Activated naive CD8-positive, alpha-beta T cell treated with anti-CD3 and anti-CD28 coated beads, Interleukin-2, amount 10 ng/mL, durations not matched to agents 7 days and 5 days (primary cell): ENCODE measurements at regions not wholly inside any gene's neighbourhood (a gene's known extent, or its start where the extent isn't known, plus 50 kb on each side); places are given as distances from the start of the nearest gene placed in this dataset.

ENCODE experiments used
- ATAC-seq: fragments of 150-1000 bp; cut with Tn5 transposase; one replicate; pipeline ENCODE4 v1.10.0; 2021; ENCODE audit warnings: low read depth, moderate library complexity
- POLR2A ChIA-PET: fragments of 350-600 bp; sonication (Branson Sonifier 250); formaldehyde crosslinking; loops from one replicate; lab custom pipeline; 2021; ENCODE audit warnings: antibody characterized with exemption; lab: Charles Lee
- DNase-seq: peaks from one replicate; pipeline ENCODE4 v3.0.0; 2021
- H3K27ac Mint-ChIP-seq: one replicate; pipeline ENCODE4 v1.8.0; 2022; ENCODE audit warnings: mild to moderate bottlenecking, mixed read lengths
- H3K27me3 Mint-ChIP-seq: one replicate; pipeline ENCODE4 v1.8.0; 2022; ENCODE audit warnings: mild to moderate bottlenecking, moderate library complexity, mixed read lengths
- H3K36me3 Mint-ChIP-seq: one replicate; pipeline ENCODE4 v1.8.0; 2021; ENCODE audit warnings: mild to moderate bottlenecking, mixed read lengths
- H3K4me1 Mint-ChIP-seq: one replicate; pipeline ENCODE4 v1.8.0; 2021; ENCODE audit warnings: mixed read lengths
- H3K4me3 Mint-ChIP-seq: one replicate; pipeline ENCODE4 v1.8.0; 2022; ENCODE audit warnings: mild to moderate bottlenecking, moderate library complexity, mixed read lengths
- H3K9me3 Mint-ChIP-seq: one replicate; pipeline ENCODE4 v1.8.0; 2021; ENCODE audit warnings: mixed read lengths

GRCh38 chr10:126806498-126806897 lies 98.7 kb upstream of the DOCK1 start:
- Mint-ChIP-seq H3K36me3 (no peaks in the 10 kb centered on the region), H3K4me1 (no peaks in the 10 kb centered on the region), H3K9me3 (peaks cover 5% of the 10 kb centered on the region), H3K4me3 (no peak overlapping the region), H3K27ac (no peak overlapping the region), H3K27me3 (no peaks in the 10 kb centered on the region)
- no peak for DNase-seq
- POLR2A ChIA-PET, result no interaction called here
- no peak for ATAC-seq

GRCh38 chr10:126806991-126807702 lies 98.1 kb upstream of the DOCK1 start:
- no peak overlapping the region for H3K4me3 Mint-ChIP-seq

DNA sequence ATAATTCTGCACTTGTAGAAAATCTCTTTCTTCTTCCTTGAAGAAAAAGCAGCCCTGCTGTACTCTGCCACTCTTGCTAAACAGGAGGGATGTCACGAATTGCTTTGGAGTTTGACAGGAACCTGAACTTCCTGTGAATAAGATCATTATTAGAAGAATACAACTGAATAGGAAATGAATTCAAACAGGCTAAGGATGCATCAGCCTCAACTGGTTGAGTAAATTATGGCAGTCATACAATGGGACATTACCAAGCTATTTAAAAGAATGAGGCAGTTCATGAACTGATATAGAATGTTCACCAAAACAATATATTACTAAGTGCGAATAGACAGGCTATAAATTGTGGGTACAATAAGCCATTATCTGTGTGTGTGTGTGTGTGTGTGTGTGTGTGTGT lies 97.1 kb upstream of the DOCK1 start:
- no peak overlapping the region for H3K27ac Mint-ChIP-seq
- H3K4me1 Mint-ChIP-seq, result no peaks in the 10 kb centered on the region
- ATAC-seq (no peak), DNase-seq (no peak)
- no peaks in the 10 kb centered on the region for H3K36me3 Mint-ChIP-seq
- POLR2A ChIA-PET, result no interaction called here
- no peaks in the 10 kb centered on the region for H3K27me3 Mint-ChIP-seq
- peaks cover 5% of the 10 kb centered on the region for H3K9me3 Mint-ChIP-seq
- no peak overlapping the region for H3K4me3 Mint-ChIP-seq

More at GRCh38 chr10:126806991-126807702, 98.1 kb upstream of the DOCK1 start:
- H3K27me3 Mint-ChIP-seq, result no peaks in the 10 kb centered on the region
- POLR2A ChIA-PET, result no interaction called here
- H3K9me3 Mint-ChIP-seq, result peaks cover 5% of the 10 kb centered on the region
- no peaks in the 10 kb centered on the region for H3K36me3 Mint-ChIP-seq
- no peak for DNase-seq
- ATAC-seq, result no peak
- H3K27ac Mint-ChIP-seq, result no peak overlapping the region
- H3K4me1 Mint-ChIP-seq, result no peaks in the 10 kb centered on the region

- Mint-ChIP-seq H3K27ac (no peak overlapping the region), H3K4me1 (no peaks in the 10 kb centered on the region), H3K9me3 (peaks cover 5% of the 10 kb centered on the region), H3K27me3 (no peaks in the 10 kb centered on the region), H3K4me3 (no peak overlapping the region), H3K36me3 (no peaks in the 10 kb centered on the region)
- ATAC-seq, result no peak
- POLR2A ChIA-PET, result no interaction called here
- DNase-seq, result no peak
Measured at GRCh38 chr10:126813432-126813831, 91.8 kb upstream of the DOCK1 start.

GRCh38 chr10:126833542-126833941 lies 71.7 kb upstream of the DOCK1 start:
- POLR2A ChIA-PET, result no interaction called here
- DNase-seq, result no peak
- no peaks in the 10 kb centered on the region for H3K4me1 Mint-ChIP-seq
- no peaks in the 10 kb centered on the region for H3K36me3 Mint-ChIP-seq
- H3K27ac Mint-ChIP-seq, result no peak overlapping the region
- H3K4me3 Mint-ChIP-seq, result no peak overlapping the region
- H3K27me3 Mint-ChIP-seq, result no peaks in the 10 kb centered on the region
- ATAC-seq, result no peak
- peaks cover 2% of the 10 kb centered on the region for H3K9me3 Mint-ChIP-seq

DNA sequence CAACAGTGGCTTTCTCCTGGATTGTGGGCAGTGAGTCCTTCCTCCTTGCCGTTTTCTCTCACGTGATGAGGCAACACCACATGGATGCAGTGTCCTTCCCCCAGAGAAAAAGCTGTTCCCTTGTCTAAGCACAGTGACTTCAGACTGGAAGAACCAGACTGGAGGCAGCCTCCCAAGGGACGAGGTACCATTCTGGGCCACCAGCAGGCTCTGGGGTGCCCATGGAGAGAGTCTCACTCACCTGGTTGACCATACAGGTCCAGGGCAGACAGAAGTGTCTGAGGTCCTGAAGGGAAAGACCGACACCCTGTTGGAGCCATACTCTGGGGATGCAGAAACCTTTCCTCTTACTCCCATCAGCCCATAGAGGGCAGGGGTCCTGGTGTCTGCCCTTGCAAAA lies 69.2 kb upstream of the DOCK1 start:
- H3K4me1 Mint-ChIP-seq, result no peaks in the 10 kb centered on the region
- POLR2A ChIA-PET, result no interaction called here
- no peak for ATAC-seq
- no peaks in the 10 kb centered on the region for H3K9me3 Mint-ChIP-seq
- H3K36me3 Mint-ChIP-seq, result no peaks in the 10 kb centered on the region
- no peak overlapping the region for H3K4me3 Mint-ChIP-seq
- H3K27me3 Mint-ChIP-seq, result no peaks in the 10 kb centered on the region
- H3K27ac Mint-ChIP-seq, result no peak overlapping the region
- no peak for DNase-seq

DNA sequence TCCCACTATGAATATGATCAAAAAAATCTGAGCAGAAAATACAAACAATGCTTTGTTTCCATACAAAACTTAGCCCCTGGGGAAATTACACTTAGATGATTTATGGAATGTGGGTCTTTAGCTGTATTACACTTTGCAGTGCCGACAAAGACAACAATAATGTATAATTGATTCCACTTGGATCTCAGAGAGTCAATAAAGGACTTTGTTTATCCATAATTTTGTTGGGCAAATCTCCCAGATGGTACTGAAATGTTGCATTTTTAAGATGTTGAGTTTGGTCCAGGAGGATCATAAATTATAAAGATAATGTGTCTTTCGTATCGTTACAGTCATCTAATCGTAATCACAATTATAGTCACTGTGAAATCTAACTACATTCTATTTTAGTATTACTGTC lies 66.9 kb upstream of the DOCK1 start:
- ATAC-seq (no peak), DNase-seq (no peak)
- H3K27ac Mint-ChIP-seq, result no peak overlapping the region
- no peaks in the 10 kb centered on the region for H3K36me3 Mint-ChIP-seq
- H3K9me3 Mint-ChIP-seq, result no peaks in the 10 kb centered on the region
- H3K4me3 Mint-ChIP-seq, result no peak overlapping the region
- no peaks in the 10 kb centered on the region for H3K27me3 Mint-ChIP-seq
- POLR2A ChIA-PET, result no interaction called here
- H3K4me1 Mint-ChIP-seq, result no peaks in the 10 kb centered on the region

GRCh38 chr10:126839094-126839761 lies 66.0 kb upstream of the DOCK1 start:
- ATAC-seq (no peak), DNase-seq (no peak)
- POLR2A ChIA-PET, result no interaction called here
- Mint-ChIP-seq H3K4me3 (no peak overlapping the region), H3K9me3 (no peaks in the 10 kb centered on the region), H3K27me3 (no peaks in the 10 kb centered on the region), H3K36me3 (no peaks in the 10 kb centered on the region), H3K4me1 (no peaks in the 10 kb centered on the region), H3K27ac (no peak overlapping the region)

- Mint-ChIP-seq H3K9me3 (no peaks in the 10 kb centered on the region), H3K4me3 (no peak overlapping the region), H3K4me1 (no peaks in the 10 kb centered on the region), H3K27me3 (no peaks in the 10 kb centered on the region), H3K27ac (no peak overlapping the region), H3K36me3 (no peaks in the 10 kb centered on the region)
- POLR2A ChIA-PET, result no interaction called here
- DNase-seq (no peak), ATAC-seq (no peak)
Measured at GRCh38 chr10:126840576-126841135, 64.6 kb upstream of the DOCK1 start.

- H3K27ac Mint-ChIP-seq, result no peak overlapping the region
- ATAC-seq, result no peak
- H3K4me3 Mint-ChIP-seq, result no peak overlapping the region
- H3K4me1 Mint-ChIP-seq, result no peaks in the 10 kb centered on the region
- no peaks in the 10 kb centered on the region for H3K36me3 Mint-ChIP-seq
- no peaks in the 10 kb centered on the region for H3K27me3 Mint-ChIP-seq
- POLR2A ChIA-PET, result no interaction called here
- no peak for DNase-seq
- no peaks in the 10 kb centered on the region for H3K9me3 Mint-ChIP-seq
Measured at GRCh38 chr10:126841341-126841895, 63.8 kb upstream of the DOCK1 start.

- H3K9me3 Mint-ChIP-seq, result no peaks in the 10 kb centered on the region
- DNase-seq (no peak), ATAC-seq (no peak)
- POLR2A ChIA-PET, result no interaction called here
- no peak overlapping the region for H3K4me3 Mint-ChIP-seq
- H3K27ac Mint-ChIP-seq, result no peak overlapping the region
- H3K27me3 Mint-ChIP-seq, result no peaks in the 10 kb centered on the region
- H3K36me3 Mint-ChIP-seq, result no peaks in the 10 kb centered on the region
- no peaks in the 10 kb centered on the region for H3K4me1 Mint-ChIP-seq
Measured at GRCh38 chr10:126842356-126842755, 62.9 kb upstream of the DOCK1 start.

GRCh38 chr10:126842836-126843235 lies 62.4 kb upstream of the DOCK1 start:
- no peaks in the 10 kb centered on the region for H3K9me3 Mint-ChIP-seq
- no peaks in the 10 kb centered on the region for H3K4me1 Mint-ChIP-seq
- H3K27ac Mint-ChIP-seq, result no peak overlapping the region

DNA sequence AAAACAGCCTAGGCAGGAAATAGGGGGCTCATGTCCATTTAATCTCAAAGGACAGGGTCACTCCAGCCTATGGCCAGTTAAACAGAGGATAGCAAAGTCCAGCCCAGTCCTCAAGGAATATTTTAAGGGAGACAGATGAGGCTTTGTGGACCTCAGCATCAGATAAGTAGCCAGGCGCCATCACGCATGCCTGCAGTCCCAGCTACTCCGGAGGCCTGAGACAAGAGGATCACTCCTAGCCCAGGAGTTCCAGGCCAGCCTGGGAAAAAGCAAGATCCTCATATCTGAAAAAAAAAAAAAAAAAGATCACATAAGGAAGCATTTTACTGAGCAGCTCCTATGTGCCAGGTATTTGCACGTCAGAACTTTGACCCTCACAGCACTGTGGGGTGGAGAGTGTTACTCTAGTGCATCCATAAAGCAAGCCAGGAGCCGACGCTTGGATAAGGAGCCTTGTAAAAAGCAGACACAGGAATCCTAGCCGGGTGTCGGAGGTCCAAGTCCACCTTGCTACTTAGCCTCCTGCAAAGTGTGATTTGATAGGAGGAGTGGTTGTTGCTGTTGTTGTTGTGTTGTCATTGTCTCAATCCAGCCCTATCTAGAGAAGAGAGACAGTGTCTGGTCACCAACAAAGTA lies 61.8 kb upstream of the DOCK1 start:
- ATAC-seq, result no peak
- Mint-ChIP-seq H3K9me3 (no peaks in the 10 kb centered on the region), H3K27me3 (no peaks in the 10 kb centered on the region), H3K36me3 (no peaks in the 10 kb centered on the region), H3K4me3 (no peak overlapping the region), H3K4me1 (no peaks in the 10 kb centered on the region), H3K27ac (no peak overlapping the region)
- POLR2A ChIA-PET, result no interaction called here
- no peak for DNase-seq

More at GRCh38 chr10:126842836-126843235, 62.4 kb upstream of the DOCK1 start:
- no peak overlapping the region for H3K4me3 Mint-ChIP-seq
- no peaks in the 10 kb centered on the region for H3K36me3 Mint-ChIP-seq
- ATAC-seq, result no peak
- POLR2A ChIA-PET, result no interaction called here
- no peaks in the 10 kb centered on the region for H3K27me3 Mint-ChIP-seq
- no peak for DNase-seq
